ENCODE measurements at regions not wholly inside any gene's neighbourhood (a gene's known extent, or its start where the extent isn't known, plus 50 kb on each side); places are given as distances from the start of the nearest gene placed in this dataset.
A peak's percentile ranks its signal among the peaks of the same experiment; 100 is the strongest.
"Not testable (repeated sequence)": the region's sequence is repeated elsewhere in the genome, so short reads cannot be mapped to it uniquely, and the experiment has no call there.

DNA sequence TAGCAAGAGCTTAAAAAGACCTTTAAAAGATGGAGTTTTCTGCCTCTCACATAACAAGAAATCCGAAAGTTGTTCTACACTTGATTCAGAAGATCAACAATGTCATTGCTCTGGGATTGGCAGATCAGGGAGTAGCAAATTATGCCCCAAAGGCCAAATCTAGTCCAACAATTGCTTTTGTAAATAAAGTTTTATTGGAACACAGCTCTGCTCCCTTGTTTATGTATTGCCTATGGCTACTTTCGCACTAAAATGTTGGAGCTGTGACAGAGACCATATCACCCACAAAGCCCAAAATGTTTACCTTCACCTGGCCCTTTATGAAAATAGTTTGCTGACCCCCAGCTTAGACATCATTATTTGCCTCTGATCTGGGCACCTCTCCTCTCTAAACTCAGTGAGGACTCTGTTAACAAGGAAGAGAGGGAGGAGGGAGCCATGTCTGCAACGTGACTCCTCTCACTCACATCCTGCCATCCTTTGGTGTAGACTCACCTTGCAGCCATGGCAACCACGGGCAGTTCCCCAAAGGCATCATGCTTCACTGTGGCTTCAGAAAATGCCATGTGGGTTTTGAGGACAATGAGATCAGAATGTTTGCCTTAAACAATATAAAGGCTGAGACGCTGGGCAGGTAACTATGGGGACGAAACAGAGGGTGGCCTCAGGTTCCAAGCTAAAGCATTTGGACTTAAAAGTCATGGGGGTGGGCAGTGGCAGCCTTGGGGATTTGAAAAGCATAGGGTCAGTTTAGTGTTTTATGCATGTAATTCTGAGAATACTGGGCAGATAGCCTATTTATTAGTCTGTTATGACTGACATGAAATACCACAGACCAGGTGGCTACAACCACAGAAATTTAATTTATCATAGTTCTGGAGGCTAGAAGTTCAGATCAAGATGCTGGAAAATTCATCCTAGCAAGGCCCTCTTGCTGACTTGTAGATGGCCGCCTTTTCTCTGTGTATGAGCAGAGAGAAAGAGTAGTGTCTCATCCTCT is 149.7 kb upstream of the TNFAIP3 start:
- peak; percentile 78 for DNase-seq

DNA sequence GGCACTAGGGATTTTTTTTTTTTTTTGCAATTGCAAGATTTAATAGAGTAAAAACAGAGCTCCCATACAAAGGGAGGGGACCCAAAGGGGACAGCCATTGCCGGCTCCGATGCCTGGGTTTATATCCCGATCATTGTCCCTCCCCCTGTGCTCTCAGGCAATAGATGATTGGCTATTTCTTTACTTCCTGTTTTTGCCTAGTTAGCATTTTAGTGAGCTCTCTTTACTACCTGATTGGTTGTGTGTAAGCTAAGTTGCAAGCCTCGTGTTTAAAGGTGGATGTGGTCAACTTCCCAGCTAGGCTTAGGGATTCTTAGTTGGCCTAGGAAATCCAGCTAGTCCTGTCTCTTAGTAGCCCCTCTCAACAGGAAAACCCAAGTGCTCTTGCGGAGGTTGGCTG is 148.2 kb upstream of the TNFAIP3 start:
- not testable (repeated sequence) for DNase-seq

DNA sequence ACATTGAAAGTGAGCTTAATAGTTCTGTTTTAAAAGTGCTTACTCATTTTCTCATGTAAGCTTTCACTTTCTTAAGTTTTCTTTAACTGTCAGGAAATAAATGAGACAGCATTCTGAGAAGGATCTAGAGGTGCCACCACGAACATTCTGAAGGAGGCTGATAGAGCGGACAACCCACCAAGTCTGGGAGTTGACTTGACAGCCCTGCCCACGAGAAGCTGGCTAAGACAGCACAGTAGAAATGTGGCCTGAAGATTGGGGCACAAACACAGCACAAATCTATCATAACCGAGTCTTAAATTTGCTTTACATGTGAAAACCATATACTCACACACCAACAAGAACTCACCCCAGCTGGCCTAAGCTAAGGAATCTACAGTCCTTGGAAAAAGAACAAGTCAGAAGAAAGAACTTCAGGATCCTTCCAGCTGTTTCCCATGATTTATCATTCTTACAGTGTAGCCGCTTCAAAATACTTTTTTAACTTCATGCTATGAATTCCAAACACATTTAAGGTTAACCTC is 144.2 kb upstream of the TNFAIP3 start:
- peak; percentile 22 for DNase-seq

- no peak for DNase-seq
Observed at GRCh38 chr6:137723273-137724017, 143.6 kb upstream of the TNFAIP3 start.

DNA sequence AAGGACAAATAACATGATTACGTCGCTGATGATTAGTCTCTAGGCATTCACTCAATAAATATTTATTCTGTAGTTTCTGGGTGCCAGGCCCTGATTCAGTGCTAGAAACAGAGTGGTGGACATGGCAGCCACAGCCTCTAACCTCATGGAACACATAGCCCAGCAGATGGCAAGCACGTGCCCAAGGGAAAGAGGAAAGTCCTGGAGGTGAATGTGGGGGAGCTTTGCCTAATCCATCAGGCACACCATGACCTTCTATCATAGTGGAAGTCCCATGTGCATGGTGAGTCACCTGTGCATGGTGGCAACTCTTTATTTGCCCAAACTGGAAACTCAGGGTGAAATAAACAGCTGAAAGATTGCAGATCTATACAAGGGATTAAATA is 143.0 kb upstream of the TNFAIP3 start:
- no peak for DNase-seq

DNA sequence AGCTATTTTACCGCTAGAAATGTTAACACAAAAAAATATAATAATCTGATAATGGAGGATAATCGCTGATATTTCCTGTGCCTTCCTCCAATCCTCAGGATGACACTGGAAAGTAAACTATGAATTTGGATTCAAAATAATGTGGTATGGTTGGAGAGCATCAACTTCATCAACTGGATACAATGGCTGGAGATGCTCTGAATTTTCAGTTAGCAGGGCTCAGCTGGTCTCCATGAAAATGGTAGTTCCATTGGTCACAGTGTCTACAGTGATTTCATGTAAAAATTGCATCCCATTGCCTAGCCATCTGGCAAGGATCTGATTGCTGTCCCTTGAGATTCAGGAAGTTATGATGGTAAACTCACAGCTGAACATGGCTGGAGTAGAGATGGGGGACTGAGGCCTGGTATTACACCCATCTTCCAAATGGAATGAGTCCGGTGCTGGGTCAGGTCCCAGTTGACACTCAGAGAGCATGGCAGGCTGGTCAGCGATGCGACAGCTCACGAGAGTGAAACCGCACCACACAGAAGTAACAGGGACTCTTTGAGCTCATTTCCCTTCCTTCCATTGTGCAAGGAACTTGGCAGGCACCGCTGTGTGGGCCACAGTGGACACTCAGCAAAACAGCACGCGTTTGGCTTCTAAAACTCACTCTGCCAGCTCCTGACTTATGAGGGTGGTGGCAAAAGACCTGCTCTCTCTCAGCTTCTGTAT is 142.4 kb upstream of the TNFAIP3 start:
- no peak for DNase-seq

DNA sequence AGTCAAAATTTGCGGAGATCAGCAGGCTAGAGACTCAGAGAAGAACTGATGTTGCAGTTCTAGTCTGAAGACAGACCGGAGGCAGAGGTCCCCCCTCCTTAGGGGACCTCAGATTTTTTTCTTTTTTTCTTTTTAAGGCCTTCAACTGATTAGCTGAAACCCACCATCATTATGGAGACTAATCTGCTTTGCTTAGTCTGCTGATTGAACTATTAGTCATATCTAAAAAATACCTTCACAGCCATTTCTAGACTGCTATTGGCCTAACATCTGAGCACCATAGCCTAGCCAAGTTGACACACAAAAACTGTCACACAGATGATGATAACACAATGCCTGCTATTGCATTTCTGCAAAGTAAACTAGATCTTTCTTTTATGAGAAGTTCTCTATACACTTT is 141.1 kb upstream of the TNFAIP3 start:
- DNase-seq = no peak

- no peak for DNase-seq
Observed at GRCh38 chr6:137726582-137726981, 140.5 kb upstream of the TNFAIP3 start.

- no peak for DNase-seq
Observed at GRCh38 chr6:137727216-137727765, 139.8 kb upstream of the TNFAIP3 start.

GRCh38 chr6:137728386-137729349 is 138.4 kb upstream of the TNFAIP3 start:
- no peak for DNase-seq

DNA sequence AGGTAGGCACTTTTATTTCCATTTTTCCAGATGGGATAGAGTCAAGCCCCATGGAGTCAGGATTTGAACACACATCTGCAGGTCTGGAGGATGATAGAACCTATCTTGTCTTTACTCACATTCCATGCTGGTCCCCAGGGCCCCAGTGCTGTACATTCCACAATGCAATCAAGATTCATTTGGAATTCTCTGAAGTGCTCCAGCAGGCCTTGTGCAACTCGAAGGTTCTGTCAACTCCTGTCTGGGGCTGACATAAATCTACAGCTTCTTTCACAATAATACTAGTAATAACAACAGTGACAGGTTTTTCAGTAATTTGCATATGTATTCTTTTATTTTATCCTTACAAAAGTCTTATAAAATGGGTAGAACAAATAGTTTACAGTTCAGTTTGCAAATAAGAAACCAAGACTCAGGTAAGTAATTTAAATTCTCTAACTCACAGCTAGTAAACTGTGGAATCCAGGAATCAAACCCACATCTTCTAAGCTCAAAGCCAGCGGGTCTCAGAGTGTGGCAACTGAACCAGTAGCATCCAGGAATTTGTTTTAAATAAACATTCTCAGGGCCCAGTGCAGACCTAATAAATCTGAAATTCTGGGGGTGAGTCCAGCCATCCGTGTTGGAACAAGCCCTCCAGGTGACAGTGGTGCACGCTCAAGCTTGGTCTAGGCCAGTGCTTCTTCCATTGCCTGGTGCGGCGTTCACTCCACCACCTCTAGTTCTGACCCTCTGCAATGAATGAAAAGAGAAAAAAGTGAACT is 137.0 kb upstream of the TNFAIP3 start:
- no peak for DNase-seq

- DNase-seq = no peak
Observed at GRCh38 chr6:137731600-137731959, 135.5 kb upstream of the TNFAIP3 start.

DNA sequence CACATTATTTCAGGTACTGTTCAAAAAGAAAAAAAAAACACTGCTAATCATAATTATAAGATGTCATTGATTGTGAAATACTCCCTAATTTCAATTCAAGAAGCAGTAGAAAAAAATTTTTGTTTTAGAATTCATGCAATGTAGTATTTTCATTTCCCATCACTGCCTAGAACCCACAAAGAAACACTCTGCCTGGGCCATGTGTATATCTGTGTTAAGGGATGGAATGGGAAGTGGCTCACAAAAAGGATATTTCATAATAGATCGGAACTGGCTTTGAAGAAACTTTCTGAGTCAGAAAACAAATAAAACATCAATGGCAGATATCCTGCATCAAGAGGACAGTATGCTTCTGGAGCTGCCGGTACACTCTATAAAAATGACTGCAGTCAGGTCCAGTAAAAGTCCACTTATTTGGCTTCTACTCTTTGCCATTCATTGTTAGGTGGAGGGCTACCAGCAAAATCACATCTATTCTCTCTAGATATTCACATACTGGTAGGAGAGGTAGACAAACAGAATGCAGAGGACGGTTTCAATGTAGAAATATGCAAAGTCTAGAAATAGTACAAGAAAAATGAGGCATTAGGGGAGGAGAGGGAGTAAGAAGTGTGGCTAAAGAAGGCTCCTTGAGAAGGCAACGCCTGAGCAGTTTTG is 135.0 kb upstream of the TNFAIP3 start:
- no peak for DNase-seq

GRCh38 chr6:137733372-137733771 is 133.7 kb upstream of the TNFAIP3 start:
- no peak for DNase-seq

DNA sequence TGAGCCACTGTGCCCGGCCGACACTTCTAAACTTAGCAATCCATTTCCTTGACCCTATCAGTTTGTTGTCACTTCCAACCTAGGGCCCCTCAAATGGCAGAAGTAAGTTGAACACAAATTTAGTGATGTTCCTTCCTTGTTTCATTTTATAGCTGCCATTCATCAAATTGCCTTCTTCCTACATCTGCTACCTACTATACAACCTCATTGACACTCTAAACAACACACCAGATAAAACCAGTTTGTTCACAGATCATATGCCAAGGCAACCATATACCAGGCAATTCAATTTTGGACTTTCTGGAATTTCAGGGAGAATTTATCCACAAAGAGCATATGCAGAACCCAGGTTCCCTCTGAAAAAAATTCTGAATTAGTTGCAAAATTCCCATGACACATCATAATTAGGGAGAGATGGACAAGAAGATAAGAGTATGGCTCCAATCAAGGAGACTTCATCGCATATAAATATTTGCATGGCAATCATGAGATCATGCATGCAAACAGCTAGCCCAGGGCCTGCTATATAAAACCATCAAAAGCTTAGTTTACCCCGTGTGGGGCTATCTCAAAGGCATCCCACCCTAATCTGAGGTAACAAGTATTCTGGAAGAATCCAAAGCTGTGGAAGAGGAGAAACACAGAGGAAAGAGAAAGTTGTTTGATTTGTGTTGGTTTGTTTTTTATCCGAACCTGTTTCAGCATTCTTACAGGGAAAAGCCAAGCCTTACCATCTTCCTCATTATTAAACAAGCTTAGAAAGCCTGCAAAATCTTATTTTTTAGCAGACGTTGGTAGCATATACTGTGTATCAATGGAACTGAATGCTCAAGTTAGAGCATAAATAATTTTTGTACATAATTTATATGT is 132.8 kb upstream of the TNFAIP3 start:
- DNase-seq = no peak

DNA sequence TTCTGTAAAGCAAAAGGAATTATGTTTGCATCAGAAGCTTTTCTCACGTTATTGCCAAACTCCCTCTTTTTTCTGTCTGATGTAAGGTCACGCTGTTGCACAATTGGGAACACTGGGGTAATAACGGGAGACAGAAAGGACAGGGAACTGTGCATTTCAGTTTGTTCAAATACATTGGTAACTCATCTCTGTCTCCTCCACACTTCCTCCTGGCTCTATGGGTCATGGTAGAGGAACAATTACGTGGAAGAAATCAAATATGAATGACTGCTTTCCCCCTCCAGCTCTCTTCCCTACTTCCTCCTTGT is 132.2 kb upstream of the TNFAIP3 start:
- DNase-seq = no peak

- peak; percentile 14 for DNase-seq
Observed at GRCh38 chr6:137736048-137736818, 130.8 kb upstream of the TNFAIP3 start.

DNA sequence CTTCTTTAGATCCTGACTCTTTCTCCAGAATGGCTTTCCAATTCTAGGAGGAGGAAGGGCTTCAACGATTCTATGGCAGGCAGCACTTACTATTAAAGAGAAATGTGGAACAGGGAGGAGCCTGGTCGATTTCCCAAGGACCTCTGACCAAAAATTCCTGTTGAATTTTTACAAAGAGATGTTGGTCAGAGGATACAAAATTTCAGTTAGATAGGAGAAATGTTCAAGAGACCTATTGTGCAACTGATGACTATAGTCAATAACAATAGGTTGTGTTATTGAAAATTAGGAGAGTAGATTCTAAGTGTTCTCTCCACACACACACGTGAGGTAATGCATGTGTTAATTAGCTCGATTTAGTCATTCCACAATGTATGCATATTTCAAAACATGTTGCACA is 130.1 kb upstream of the TNFAIP3 start:
- no peak for DNase-seq

Data from stimulated activated CD4-positive, alpha-beta T cell treated with anti-CD3 and anti-CD28 coated beads, Interleukin-1b, Interleukin-23, amount 100 ng/mL, for 48 hours (primary cell).